Mesothelial cell of epicardium (in vitro differentiated cells): ENCODE measurements at regions not wholly inside any gene's neighbourhood (a gene's known extent, or its start where the extent isn't known, plus 50 kb on each side); places are given as distances from the start of the nearest gene placed in this dataset.

ENCODE experiments used
- DNase-seq, 2 experiments: peaks; one replicate each; pipeline ENCODE4 v3.0.0; 2021; ENCODE audit warnings: low spot score in 2 of 2; ENCODE audit not compliant: unreplicated experiment in 2 of 2
- H3K27ac Mint-ChIP-seq: 2 replicates; pipeline ENCODE4 v1.8.0; 2021; ENCODE audit warnings: mixed read lengths
- H3K27me3 Mint-ChIP-seq: 2 replicates; pipeline ENCODE4 v1.8.0; 2021; ENCODE audit warnings: low read depth, mixed read lengths
- H3K36me3 Mint-ChIP-seq: 2 replicates; pipeline ENCODE4 v1.8.0; 2021; ENCODE audit warnings: mixed read lengths
- H3K4me1 Mint-ChIP-seq: 2 replicates; pipeline ENCODE4 v1.8.0; 2021; ENCODE audit warnings: mixed read lengths
- H3K4me3 Mint-ChIP-seq: 2 replicates; pipeline ENCODE4 v1.8.0; 2021; ENCODE audit warnings: mild to moderate bottlenecking, moderate library complexity, mixed read lengths
- H3K9me3 Mint-ChIP-seq: 2 replicates; pipeline ENCODE4 v1.8.0; 2021; ENCODE audit warnings: mixed read lengths
- TF ChIP-seq, protein P1 (sequence below): fragments of 200-600 bp; sonication (generic); IDR thresholded peaks from one replicate; pipeline ENCODE4 v1.5.0; 2021; ENCODE audit warnings: antibody characterized with exemption; ENCODE audit not compliant: unreplicated experiment

- Mint-ChIP-seq H3K27ac (no peak overlapping the region), H3K9me3 (peaks cover 18% of the 10 kb centered on the region), H3K36me3 (peaks cover 2% of the 10 kb centered on the region), H3K4me3 (no peak overlapping the region), H3K4me1 (peaks cover 23% of the 10 kb centered on the region), H3K27me3 (no peaks in the 10 kb centered on the region)
- TF ChIP-seq, protein P1, sequence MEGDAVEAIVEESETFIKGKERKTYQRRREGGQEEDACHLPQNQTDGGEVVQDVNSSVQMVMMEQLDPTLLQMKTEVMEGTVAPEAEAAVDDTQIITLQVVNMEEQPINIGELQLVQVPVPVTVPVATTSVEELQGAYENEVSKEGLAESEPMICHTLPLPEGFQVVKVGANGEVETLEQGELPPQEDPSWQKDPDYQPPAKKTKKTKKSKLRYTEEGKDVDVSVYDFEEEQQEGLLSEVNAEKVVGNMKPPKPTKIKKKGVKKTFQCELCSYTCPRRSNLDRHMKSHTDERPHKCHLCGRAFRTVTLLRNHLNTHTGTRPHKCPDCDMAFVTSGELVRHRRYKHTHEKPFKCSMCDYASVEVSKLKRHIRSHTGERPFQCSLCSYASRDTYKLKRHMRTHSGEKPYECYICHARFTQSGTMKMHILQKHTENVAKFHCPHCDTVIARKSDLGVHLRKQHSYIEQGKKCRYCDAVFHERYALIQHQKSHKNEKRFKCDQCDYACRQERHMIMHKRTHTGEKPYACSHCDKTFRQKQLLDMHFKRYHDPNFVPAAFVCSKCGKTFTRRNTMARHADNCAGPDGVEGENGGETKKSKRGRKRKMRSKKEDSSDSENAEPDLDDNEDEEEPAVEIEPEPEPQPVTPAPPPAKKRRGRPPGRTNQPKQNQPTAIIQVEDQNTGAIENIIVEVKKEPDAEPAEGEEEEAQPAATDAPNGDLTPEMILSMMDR = no peak
- DNase-seq = no peak
These were observed 873.8 kb downstream of the SUCLG1 start for GRCh38 chr2:83585250-83585649.

DNA sequence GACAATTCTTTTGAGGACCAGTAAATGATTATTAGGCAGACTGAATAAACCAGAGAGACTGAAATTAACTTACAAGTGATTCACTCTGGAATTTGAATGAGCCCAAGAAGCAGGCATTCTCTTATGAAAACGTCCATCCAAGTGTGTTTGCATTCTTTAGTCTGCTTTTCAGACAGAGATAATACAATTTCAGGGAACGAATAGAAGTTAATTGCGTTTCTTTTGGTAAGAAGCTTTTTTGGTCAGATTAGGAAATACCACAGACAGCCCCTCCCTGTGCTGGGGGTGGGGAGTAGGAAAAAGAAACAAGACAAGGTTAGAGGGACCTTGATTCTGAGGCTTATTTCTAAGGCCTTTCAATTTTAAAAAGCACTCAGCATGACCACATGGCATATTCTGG is 874.4 kb downstream of the SUCLG1 start:
- H3K36me3 Mint-ChIP-seq = peaks cover 2% of the 10 kb centered on the region
- no peaks in the 10 kb centered on the region for H3K27me3 Mint-ChIP-seq
- H3K9me3 Mint-ChIP-seq = peaks cover 16% of the 10 kb centered on the region
- H3K27ac Mint-ChIP-seq = no peak overlapping the region
- TF ChIP-seq, protein P1 = no peak
- peaks cover 29% of the 10 kb centered on the region for H3K4me1 Mint-ChIP-seq
- no peak overlapping the region for H3K4me3 Mint-ChIP-seq
- no peak for DNase-seq

DNA sequence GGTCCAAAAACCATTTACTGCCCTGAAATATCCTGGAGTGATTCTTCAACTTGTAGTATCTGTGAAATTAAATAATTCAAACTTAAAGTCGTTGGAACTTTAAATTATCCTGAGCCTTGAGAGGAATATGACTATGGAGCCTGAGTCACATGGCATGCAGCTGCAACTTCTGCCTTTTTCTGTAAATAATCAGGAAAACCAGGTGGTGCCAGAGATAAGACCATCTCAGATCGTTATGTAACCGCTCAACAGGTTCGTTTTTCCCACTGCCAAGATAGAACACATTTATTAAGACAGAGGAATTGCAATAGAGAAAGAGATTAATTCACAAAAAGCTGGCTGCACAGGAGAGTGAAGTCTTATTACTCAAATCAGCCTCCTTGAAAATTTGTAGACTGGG is 876.5 kb downstream of the SUCLG1 start:
- no peak overlapping the region for H3K27ac Mint-ChIP-seq
- H3K36me3 Mint-ChIP-seq = no peaks in the 10 kb centered on the region
- peaks cover 47% of the 10 kb centered on the region for H3K4me1 Mint-ChIP-seq
- H3K4me3 Mint-ChIP-seq = no peak overlapping the region
- no peak for DNase-seq
- no peaks in the 10 kb centered on the region for H3K27me3 Mint-ChIP-seq
- TF ChIP-seq, protein P1 = no peak
- no peaks in the 10 kb centered on the region for H3K9me3 Mint-ChIP-seq

DNA sequence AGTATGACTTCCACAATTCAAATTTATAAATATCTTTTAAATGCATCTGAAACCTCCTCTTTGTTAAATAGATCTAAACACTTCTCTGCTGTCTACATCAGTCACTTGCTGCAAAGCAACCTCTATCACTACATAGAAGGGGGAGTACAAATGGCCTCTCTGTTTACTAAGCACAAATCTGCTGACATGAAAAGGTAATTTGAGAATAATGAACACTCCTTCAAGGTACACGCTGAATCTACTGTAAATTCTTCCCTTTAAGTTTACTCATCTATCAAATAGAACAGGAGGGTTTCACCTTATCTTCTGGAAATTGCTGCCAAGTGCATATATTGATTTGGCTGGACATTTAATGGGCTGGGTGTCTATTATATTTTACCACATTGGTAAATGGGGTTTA is 879.6 kb downstream of the SUCLG1 start:
- Mint-ChIP-seq H3K9me3 (no peaks in the 10 kb centered on the region), H3K27me3 (no peaks in the 10 kb centered on the region), H3K36me3 (no peaks in the 10 kb centered on the region), H3K4me1 (peaks cover 54% of the 10 kb centered on the region), H3K27ac (no peak overlapping the region), H3K4me3 (no peak overlapping the region)
- TF ChIP-seq, protein P1 = no peak
- no peak for DNase-seq

DNA sequence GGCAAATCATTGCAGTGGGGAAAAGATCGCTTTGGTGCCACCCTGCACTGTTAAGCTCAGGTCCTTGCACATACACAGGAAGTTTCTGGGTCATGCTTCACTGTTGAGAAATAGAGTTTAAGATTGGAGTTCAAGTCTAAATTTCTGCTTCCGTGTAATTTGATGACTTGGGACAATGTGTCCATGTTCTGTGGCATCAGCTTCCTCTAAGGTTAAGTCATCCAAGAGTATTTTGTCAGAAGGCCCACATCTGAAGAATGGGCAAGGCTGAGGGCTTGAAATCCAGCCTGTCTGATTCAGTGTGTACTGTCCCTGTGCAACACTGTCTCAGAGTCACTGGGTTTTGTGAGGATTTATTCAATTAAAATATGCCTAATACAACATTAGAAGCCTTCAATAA is 880.7 kb downstream of the SUCLG1 start:
- Mint-ChIP-seq H3K27me3 (no peaks in the 10 kb centered on the region), H3K4me1 (peaks cover 53% of the 10 kb centered on the region), H3K27ac (no peak overlapping the region), H3K4me3 (no peak overlapping the region), H3K9me3 (no peaks in the 10 kb centered on the region), H3K36me3 (no peaks in the 10 kb centered on the region)
- TF ChIP-seq, protein P1 = no peak
- DNase-seq = no peak

- TF ChIP-seq, protein P1 = no peak
- no peaks in the 10 kb centered on the region for H3K27me3 Mint-ChIP-seq
- H3K36me3 Mint-ChIP-seq = no peaks in the 10 kb centered on the region
- H3K4me1 Mint-ChIP-seq = peaks cover 36% of the 10 kb centered on the region
- no peaks in the 10 kb centered on the region for H3K9me3 Mint-ChIP-seq
- DNase-seq = no peak
- no peak overlapping the region for H3K4me3 Mint-ChIP-seq
- no peak overlapping the region for H3K27ac Mint-ChIP-seq
These were observed 884.5 kb downstream of the SUCLG1 start for GRCh38 chr2:83574614-83575013.
